ENCODE measurements at regions not wholly inside any gene's neighbourhood (a gene's known extent, or its start where the extent isn't known, plus 50 kb on each side); places are given as distances from the start of the nearest gene placed in this dataset.

DNA sequence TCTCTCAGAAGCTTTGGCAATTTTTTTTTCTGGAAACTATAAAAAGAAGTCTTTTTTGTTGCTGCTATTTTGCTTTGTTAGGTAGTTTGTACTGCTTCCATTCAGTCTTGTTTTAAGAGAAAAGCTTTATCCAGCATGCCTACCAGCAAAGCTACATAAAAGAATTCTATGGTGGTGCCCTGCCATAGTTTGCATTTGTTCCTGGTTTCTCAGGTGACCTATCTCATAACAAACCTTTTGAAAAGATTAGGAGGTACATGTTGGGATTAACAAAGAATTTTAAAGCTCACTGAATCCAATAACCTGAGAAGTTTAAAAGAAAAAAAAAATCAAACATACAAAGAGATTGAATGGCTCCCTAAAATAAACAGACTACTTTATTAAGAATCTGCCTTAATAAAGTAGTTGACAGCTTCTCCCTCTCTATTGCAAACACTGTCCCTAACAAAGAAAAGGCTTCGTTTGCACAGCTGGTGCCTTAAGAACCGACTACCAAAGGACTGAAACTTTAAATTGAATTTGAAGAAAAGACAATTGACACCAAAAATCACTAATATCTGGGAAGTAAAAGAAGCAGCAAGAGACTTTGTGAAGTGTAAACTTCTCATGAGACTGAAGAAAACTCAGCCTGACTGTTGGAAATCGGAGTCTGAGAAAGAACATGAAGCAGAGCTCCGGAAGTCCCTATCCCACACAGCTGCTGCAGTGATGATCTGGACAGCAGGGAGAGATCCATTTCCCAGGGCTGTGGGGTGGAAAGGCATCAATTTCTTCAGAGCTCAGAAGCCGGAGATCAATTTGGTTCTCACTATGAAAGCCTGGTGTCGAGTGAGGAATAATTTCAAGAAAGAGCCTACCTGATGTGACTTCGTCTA, 102.7 kb upstream of the PLEKHA5 start:
- TF ChIP-seq CTCF (IDR thresholded peaks at IDR 0.05; ENCODE audit: insufficient read depth, low read length) (no peak), POLR2AphosphoS5 (IDR thresholded peaks at IDR 0.05; ENCODE audit: low read depth) (no peak), REST (IDR thresholded peaks at IDR 0.05; ENCODE audit: insufficient replicate concordance, low read depth) (no peak), SPI1 (IDR thresholded peaks at IDR 0.05; ENCODE audit: borderline replicate concordance, low read depth) (no peak), GABPA (IDR thresholded peaks at IDR 0.05; ENCODE audit: low read depth) (no peak)

Data from HL-60 (cell line).